ENCODE measurements at regions not wholly inside any gene's neighbourhood (a gene's known extent, or its start where the extent isn't known, plus 50 kb on each side); places are given as distances from the start of the nearest gene placed in this dataset.
"Not testable (repeated sequence)": the region's sequence is repeated elsewhere in the genome, so short reads cannot be mapped to it uniquely, and the experiment has no call there.

DNA sequence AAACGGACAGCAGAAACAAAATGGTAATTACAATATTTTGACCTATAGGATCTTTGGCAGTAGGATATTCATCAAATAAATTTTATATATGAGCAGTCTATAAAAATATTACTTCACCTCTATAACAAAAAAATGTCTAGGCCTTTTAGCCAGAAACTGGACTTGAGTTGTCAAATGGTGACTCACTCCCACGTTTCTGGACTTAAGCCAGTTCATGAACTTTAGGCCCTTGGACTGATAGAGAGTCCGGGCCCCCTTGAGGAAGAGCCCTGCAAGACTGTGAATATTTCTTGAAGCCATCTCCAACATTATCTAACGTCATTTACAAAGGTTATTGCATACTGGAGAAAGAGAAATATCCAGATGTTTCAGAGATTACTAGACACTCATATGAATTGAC lies 106.8 kb upstream of the FAM47A start:
- H3K9ac ChIP-seq (ENCODE audit: low read depth, low read length), result no peak overlapping the region
- no peaks in the 10 kb centered on the region for H3K4me1 ChIP-seq (ENCODE audit: control insufficient read depth, insufficient read depth, low read length)
- no peak overlapping the region for H3K4me3 ChIP-seq (ENCODE audit: low read depth, low read length)
- no peaks in the 10 kb centered on the region for H3K36me3 ChIP-seq (ENCODE audit: control insufficient read depth, insufficient read depth, low read length)
- no peaks in the 10 kb centered on the region for H3K9me3 ChIP-seq (ENCODE audit: control insufficient read depth, insufficient read depth, low read length)
- H3K27me3 ChIP-seq (ENCODE audit: control insufficient read depth, insufficient read depth, low read length), result no peaks in the 10 kb centered on the region

- H3K9ac ChIP-seq (ENCODE audit: low read depth, low read length); H3K27me3 ChIP-seq (ENCODE audit: control insufficient read depth, insufficient read depth, low read length); H3K9me3 ChIP-seq (ENCODE audit: control insufficient read depth, insufficient read depth, low read length); H3K36me3 ChIP-seq (ENCODE audit: control insufficient read depth, insufficient read depth, low read length); H3K4me3 ChIP-seq (ENCODE audit: low read depth, low read length); H3K4me1 ChIP-seq (ENCODE audit: control insufficient read depth, insufficient read depth, low read length): not testable (repeated sequence)
Measured at GRCh38 chrX:34230156-34230555, 98.0 kb upstream of the FAM47A start.

DNA sequence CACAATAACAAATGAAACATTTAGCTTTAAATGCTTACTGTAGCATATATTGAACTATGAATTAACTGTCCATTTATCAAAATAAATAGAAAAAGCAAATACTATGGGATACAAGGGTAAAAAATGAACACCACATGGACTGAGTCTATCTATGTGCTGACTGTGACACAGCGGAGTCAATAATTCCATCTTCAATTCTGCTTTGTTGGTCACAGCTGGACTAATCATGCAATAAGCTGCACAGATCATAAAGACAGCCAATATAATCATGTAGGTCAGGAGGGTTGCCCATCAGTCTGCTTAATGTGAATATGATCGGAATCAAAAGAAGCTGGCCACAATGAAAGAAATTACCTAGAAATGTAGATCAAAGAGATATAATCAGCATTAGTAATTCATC lies 95.7 kb upstream of the FAM47A start:
- Histone ChIP-seq H3K4me3 (ENCODE audit: low read depth, low read length) (no peak overlapping the region), H3K27me3 (ENCODE audit: control insufficient read depth, insufficient read depth, low read length) (no peaks in the 10 kb centered on the region), H3K36me3 (ENCODE audit: control insufficient read depth, insufficient read depth, low read length) (no peaks in the 10 kb centered on the region), H3K9ac (ENCODE audit: low read depth, low read length) (no peak overlapping the region), H3K4me1 (ENCODE audit: control insufficient read depth, insufficient read depth, low read length) (no peaks in the 10 kb centered on the region), H3K9me3 (ENCODE audit: control insufficient read depth, insufficient read depth, low read length) (no peaks in the 10 kb centered on the region)

- Histone ChIP-seq H3K36me3 (ENCODE audit: control insufficient read depth, insufficient read depth, low read length) (no peaks in the 10 kb centered on the region), H3K4me1 (ENCODE audit: control insufficient read depth, insufficient read depth, low read length) (no peaks in the 10 kb centered on the region), H3K27me3 (ENCODE audit: control insufficient read depth, insufficient read depth, low read length) (no peaks in the 10 kb centered on the region), H3K9ac (ENCODE audit: low read depth, low read length) (no peak overlapping the region), H3K4me3 (ENCODE audit: low read depth, low read length) (no peak overlapping the region), H3K9me3 (ENCODE audit: control insufficient read depth, insufficient read depth, low read length) (no peaks in the 10 kb centered on the region)
Measured at GRCh38 chrX:34223574-34223973, 91.5 kb upstream of the FAM47A start.

DNA sequence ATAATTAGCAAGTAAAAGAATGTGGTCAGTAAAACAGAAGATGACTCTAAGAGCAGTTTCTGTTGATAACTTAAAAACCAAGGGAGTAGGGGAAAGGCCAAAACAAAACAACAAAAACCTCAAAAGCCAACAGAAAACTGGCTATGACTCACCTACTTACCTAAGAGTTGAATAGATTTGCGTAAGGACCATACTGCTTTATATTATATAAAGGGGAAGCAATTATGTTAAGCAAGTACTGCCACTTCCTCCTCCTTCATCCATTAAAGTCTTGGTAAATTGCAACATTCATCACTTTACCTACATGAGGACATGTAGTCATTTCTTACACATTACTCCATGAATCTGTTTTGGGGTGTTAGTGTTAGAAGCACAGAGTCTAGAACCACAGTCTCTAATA lies 85.9 kb upstream of the FAM47A start:
- Histone ChIP-seq H3K4me3 (ENCODE audit: low read depth, low read length) (no peak overlapping the region), H3K4me1 (ENCODE audit: control insufficient read depth, insufficient read depth, low read length) (no peaks in the 10 kb centered on the region), H3K9me3 (ENCODE audit: control insufficient read depth, insufficient read depth, low read length) (no peaks in the 10 kb centered on the region), H3K27me3 (ENCODE audit: control insufficient read depth, insufficient read depth, low read length) (no peaks in the 10 kb centered on the region), H3K9ac (ENCODE audit: low read depth, low read length) (no peak overlapping the region), H3K36me3 (ENCODE audit: control insufficient read depth, insufficient read depth, low read length) (no peaks in the 10 kb centered on the region)

GRCh38 chrX:34197946-34198345 lies 65.8 kb upstream of the FAM47A start:
- H3K4me3 ChIP-seq (ENCODE audit: low read depth, low read length), result no peak overlapping the region
- no peaks in the 10 kb centered on the region for H3K27me3 ChIP-seq (ENCODE audit: control insufficient read depth, insufficient read depth, low read length)
- no peak overlapping the region for H3K9ac ChIP-seq (ENCODE audit: low read depth, low read length)
- H3K4me1 ChIP-seq (ENCODE audit: control insufficient read depth, insufficient read depth, low read length), result no peaks in the 10 kb centered on the region
- H3K9me3 ChIP-seq (ENCODE audit: control insufficient read depth, insufficient read depth, low read length), result no peaks in the 10 kb centered on the region
- H3K36me3 ChIP-seq (ENCODE audit: control insufficient read depth, insufficient read depth, low read length), result no peaks in the 10 kb centered on the region

All from iPS-15b (cell line).